Choroid plexus epithelial cell (primary cell): ENCODE measurements at regions not wholly inside any gene's neighbourhood (a gene's known extent, or its start where the extent isn't known, plus 50 kb on each side); places are given as distances from the start of the nearest gene placed in this dataset.

Source experiments
- DNase-seq: peaks from one replicate; pipeline ENCODE4 v3.0.0-alpha.2; 2010; ENCODE audit warnings: low read depth
- H3K4me3 ChIP-seq: 2 replicates; pipeline ENCODE4 v1.5.1; 2011; ENCODE audit warnings: low read depth, mild to moderate bottlenecking, control low read depth, low read length, moderate library complexity
- TF ChIP-seq, protein P1 (sequence below): conservative IDR thresholded peaks from 2 replicates; pipeline ENCODE4 v1.5.1; 2011; ENCODE audit warnings: low read depth, mild to moderate bottlenecking, control low read depth, inconsistent platforms, low read length, moderate library complexity

DNA sequence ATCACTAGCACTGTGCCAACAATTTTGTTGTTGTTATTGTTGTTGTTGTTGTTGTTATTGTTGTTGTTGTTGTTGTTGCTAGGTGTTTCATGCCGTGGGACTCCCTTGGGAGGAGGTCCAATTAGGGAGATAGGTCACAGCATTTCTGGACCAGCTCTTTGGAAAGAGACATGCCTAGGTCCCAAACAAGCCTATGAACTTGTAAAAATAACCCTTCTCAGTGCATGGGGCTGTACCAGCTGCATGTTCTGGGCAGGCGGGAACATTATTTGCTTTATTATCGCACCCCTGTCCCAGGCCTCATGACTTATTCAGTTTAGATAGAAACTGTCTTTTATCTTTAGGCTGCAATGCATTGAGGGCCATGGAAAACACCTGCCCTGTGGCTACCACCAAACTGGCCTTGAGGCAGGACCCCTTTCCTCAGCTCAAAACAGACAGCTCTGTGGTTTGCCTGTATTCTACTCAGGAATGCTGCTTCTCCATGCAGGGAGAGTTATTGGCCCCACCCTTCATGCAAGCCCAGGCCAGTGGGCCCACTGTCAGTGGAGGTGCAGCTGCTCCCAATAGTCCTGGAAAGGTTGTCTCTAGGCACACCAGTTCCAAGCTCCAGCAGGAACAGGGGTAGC is 386.5 kb upstream of the BRINP3 start:
- TF ChIP-seq, protein P1, sequence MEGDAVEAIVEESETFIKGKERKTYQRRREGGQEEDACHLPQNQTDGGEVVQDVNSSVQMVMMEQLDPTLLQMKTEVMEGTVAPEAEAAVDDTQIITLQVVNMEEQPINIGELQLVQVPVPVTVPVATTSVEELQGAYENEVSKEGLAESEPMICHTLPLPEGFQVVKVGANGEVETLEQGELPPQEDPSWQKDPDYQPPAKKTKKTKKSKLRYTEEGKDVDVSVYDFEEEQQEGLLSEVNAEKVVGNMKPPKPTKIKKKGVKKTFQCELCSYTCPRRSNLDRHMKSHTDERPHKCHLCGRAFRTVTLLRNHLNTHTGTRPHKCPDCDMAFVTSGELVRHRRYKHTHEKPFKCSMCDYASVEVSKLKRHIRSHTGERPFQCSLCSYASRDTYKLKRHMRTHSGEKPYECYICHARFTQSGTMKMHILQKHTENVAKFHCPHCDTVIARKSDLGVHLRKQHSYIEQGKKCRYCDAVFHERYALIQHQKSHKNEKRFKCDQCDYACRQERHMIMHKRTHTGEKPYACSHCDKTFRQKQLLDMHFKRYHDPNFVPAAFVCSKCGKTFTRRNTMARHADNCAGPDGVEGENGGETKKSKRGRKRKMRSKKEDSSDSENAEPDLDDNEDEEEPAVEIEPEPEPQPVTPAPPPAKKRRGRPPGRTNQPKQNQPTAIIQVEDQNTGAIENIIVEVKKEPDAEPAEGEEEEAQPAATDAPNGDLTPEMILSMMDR: no peak
- DNase-seq: no peak
- no peak overlapping the region for H3K4me3 ChIP-seq

GRCh38 chr1:190880352-190880751 is 402.7 kb upstream of the BRINP3 start:
- H3K4me3 ChIP-seq: no peak overlapping the region
- TF ChIP-seq, protein P1: no peak
- DNase-seq: no peak

- DNase-seq: no peak
- no peak overlapping the region for H3K4me3 ChIP-seq
Measured at GRCh38 chr1:190881064-190881463, 403.4 kb upstream of the BRINP3 start.

DNA sequence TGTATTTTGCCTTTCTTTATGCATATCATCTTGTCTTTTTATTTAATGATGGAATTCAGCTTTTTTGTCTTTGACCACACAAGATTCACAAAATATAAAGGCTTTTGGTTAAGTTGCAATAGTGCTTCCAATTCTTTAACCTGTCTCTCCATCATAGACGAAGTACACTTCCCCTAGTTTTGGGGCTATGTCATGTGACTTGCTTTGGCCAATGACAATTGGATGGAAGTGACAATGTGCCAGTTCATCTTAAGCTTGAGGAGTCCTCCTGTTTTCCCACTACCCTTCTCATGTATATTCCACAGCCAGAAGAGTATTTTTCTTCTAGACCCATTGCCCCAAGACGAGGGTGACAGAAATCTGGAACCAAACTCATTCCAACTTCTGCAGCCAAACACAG is 419.6 kb upstream of the BRINP3 start:
- no peak for DNase-seq
- TF ChIP-seq, protein P1: no peak

More at GRCh38 chr1:190881064-190881463, 403.4 kb upstream of the BRINP3 start:
- TF ChIP-seq, protein P1: no peak

GRCh38 chr1:190904091-190904695 is 426.5 kb upstream of the BRINP3 start:
- TF ChIP-seq, protein P1: no peak
- DNase-seq: peak; percentile 71
- H3K4me3 ChIP-seq: no peak overlapping the region

More for the DNA sequence above, 419.6 kb upstream of the BRINP3 start:
- no peak overlapping the region for H3K4me3 ChIP-seq

GRCh38 chr1:190906206-190906725 is 428.6 kb upstream of the BRINP3 start:
- TF ChIP-seq, protein P1: no peak
- peak; percentile 10 for DNase-seq
- H3K4me3 ChIP-seq: no peak overlapping the region
